ENCODE measurements at regions not wholly inside any gene's neighbourhood (a gene's known extent, or its start where the extent isn't known, plus 50 kb on each side); places are given as distances from the start of the nearest gene placed in this dataset.

- intact Hi-C loops (cut with DNase I), result no loop called here
- Histone ChIP-seq H3K4me1 (no peaks in the 10 kb centered on the region), H3K27ac (no peak overlapping the region), H3K27me3 (peaks cover 0 to 1% of the 10 kb centered on the region in 2 donors), H3K9me3 (no peaks in the 10 kb centered on the region), H3K36me3 (replicated peaks in 1 of 2; ENCODE audit: insufficient read depth in 1 of 2, low read depth in 2 of 2) (no peaks in the 10 kb centered on the region), H3K4me3 (no peak overlapping the region)
- DNase-seq, result no peak
- WGBS, 2 donors, result 79 to 91% methylated on average over 5 of the region's 5 CpGs
- ATAC-seq, result no peak
- TF ChIP-seq, protein P1, sequence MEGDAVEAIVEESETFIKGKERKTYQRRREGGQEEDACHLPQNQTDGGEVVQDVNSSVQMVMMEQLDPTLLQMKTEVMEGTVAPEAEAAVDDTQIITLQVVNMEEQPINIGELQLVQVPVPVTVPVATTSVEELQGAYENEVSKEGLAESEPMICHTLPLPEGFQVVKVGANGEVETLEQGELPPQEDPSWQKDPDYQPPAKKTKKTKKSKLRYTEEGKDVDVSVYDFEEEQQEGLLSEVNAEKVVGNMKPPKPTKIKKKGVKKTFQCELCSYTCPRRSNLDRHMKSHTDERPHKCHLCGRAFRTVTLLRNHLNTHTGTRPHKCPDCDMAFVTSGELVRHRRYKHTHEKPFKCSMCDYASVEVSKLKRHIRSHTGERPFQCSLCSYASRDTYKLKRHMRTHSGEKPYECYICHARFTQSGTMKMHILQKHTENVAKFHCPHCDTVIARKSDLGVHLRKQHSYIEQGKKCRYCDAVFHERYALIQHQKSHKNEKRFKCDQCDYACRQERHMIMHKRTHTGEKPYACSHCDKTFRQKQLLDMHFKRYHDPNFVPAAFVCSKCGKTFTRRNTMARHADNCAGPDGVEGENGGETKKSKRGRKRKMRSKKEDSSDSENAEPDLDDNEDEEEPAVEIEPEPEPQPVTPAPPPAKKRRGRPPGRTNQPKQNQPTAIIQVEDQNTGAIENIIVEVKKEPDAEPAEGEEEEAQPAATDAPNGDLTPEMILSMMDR (IDR thresholded peaks at IDR 0.05), result no peak
- TF ChIP-seq POLR2A (IDR thresholded peaks at IDR 0.05), result no peak
Observed at GRCh38 chr7:29619111-29619510, 55.5 kb downstream of the PRR15 start.

GRCh38 chr7:29619848-29620555 is 56.4 kb downstream of the PRR15 start:
- Histone ChIP-seq H3K36me3 (replicated peaks in 1 of 2; ENCODE audit: insufficient read depth in 1 of 2, low read depth in 2 of 2) (no peaks in the 10 kb centered on the region), H3K9me3 (no peaks in the 10 kb centered on the region), H3K4me1 (no peaks in the 10 kb centered on the region), H3K4me3 (no peak overlapping the region), H3K27ac (no peak overlapping the region), H3K27me3 (peaks cover 0 to 3% of the 10 kb centered on the region in 2 donors)
- intact Hi-C loops (cut with DNase I), result no loop called here
- DNase-seq, result no peak
- no peak for TF ChIP-seq POLR2A (IDR thresholded peaks at IDR 0.05)
- TF ChIP-seq, protein P1 (IDR thresholded peaks at IDR 0.05), result no peak
- no peak for ATAC-seq
- 57 to 58% methylated on average over 6 of the region's 6 CpGs for WGBS, 2 donors

DNA sequence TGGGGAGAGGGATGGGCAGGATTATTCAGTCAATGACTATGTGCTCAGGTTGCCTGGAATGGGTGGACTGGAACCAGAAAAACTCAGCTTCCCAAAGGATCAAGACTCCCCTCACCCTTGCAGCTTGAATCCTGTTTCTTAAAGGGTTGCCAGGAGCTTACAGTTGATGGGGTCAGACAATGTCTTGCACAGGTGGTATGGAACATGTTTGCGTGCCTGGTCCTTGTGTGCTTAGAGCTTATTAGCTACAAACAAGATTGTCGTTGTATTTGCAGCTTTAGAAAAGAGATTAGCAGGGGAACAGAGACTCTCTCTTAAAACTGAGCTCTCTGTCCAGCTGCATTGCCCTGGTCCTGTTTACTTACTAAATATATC is 56.9 kb downstream of the PRR15 start:
- H3K9me3 ChIP-seq, result no peaks in the 10 kb centered on the region
- H3K4me3 ChIP-seq, result no peak overlapping the region
- no peaks in the 10 kb centered on the region for H3K36me3 ChIP-seq (replicated peaks in 1 of 2; ENCODE audit: insufficient read depth in 1 of 2, low read depth in 2 of 2)
- no peak for TF ChIP-seq POLR2A (IDR thresholded peaks at IDR 0.05)
- TF ChIP-seq, protein P1 (IDR thresholded peaks at IDR 0.05), result no peak
- no peak overlapping the region for H3K27ac ChIP-seq
- ATAC-seq, result no peak
- WGBS, 2 donors, result 70 to 75% methylated on average over 2 of the region's 2 CpGs
- no peak for DNase-seq
- H3K27me3 ChIP-seq, result peaks cover 0 to 3% of the 10 kb centered on the region in 2 donors
- intact Hi-C loops (cut with DNase I), result no loop called here
- H3K4me1 ChIP-seq, result no peaks in the 10 kb centered on the region

DNA sequence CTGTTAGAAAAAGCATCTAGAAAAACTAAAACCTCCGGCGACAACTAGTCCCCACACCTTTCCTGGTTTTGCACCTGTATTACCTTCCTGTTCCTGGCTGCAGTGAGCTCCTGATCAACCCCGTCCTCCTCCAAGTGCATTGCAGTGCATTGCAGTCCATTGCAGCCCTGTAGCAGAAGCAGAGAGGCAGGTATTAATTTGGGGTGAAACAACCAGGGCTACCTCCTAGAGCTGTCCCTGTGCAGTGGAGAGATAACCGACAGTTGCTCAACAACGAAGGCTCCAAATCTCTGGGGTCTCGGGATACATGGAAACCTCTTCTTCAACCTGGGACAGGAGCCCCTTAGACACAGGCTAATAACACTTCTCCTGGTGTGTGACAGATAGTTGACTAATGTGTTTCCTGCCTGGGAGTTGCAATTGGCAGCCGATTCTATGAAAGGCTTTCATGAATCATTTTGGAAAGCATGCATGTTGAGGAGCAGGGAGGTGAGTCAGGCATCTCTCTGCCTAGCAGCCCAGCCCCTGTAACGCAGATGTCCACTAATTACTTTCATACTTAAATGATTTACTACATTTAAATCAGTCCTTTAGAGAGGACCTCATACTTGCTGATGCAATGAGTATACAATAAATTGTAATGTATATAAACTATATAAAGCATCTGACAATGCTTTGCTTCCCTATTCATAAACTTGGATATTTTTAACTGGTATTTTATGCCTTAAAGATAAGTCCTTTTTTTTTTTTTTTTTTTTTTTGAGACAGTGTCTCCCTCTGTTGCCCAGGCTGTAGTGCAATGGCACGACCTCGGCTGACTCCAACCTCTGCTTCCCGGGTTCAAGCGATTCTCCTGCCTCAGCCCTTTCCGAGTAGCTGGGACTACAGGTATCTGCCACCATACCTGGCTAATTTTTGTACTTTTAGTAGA is 59.0 kb downstream of the PRR15 start:
- ATAC-seq, result no peak
- TF ChIP-seq, protein P1 (IDR thresholded peaks at IDR 0.05), result no peak
- no peak for TF ChIP-seq POLR2A (IDR thresholded peaks at IDR 0.05)
- H3K27ac ChIP-seq, result no peak overlapping the region
- no peaks in the 10 kb centered on the region for H3K9me3 ChIP-seq
- WGBS, 2 donors, result 70 to 80% methylated on average over 13 of the region's 13 CpGs
- intact Hi-C loops (cut with DNase I), result no loop called here
- peaks cover 0 to 3% of the 10 kb centered on the region in 2 donors for H3K27me3 ChIP-seq
- no peak for DNase-seq
- no peaks in the 10 kb centered on the region for H3K36me3 ChIP-seq (replicated peaks in 1 of 2; ENCODE audit: insufficient read depth in 1 of 2, low read depth in 2 of 2)
- no peak overlapping the region for H3K4me3 ChIP-seq
- no peaks in the 10 kb centered on the region for H3K4me1 ChIP-seq
